IMR-90 (cell line): ENCODE measurements at regions not wholly inside any gene's neighbourhood (a gene's known extent, or its start where the extent isn't known, plus 50 kb on each side); places are given as distances from the start of the nearest gene placed in this dataset.

Source experiments
- ATAC-seq: fragments of 200-7000 bp; cut with Tn5 transposase; 2 replicates; pipeline ENCODE4 v1.9.1; 2020; ENCODE audit warnings: low read depth, mild to moderate bottlenecking, moderate library complexity
- BruUV-seq: library from RNA; stranded (reverse); fragments of 400-500 nt; replicated peaks from 2 replicates; lab custom pipeline; 2021; lab: Mats Ljungman, UMichigan
- CTCF ChIA-PET: fragments of 300-600 bp; formaldehyde crosslinking; extraction: SDS; loops from one replicate; lab custom pipeline; 2021; ENCODE audit warnings: antibody characterized with exemption; lab: Yijun Ruan, JAX
- POLR2A ChIA-PET: fragments of 300-600 bp; sonication (Branson Sonifier 250); formaldehyde crosslinking; loops from one replicate; lab custom pipeline; 2022; ENCODE audit warnings: antibody characterized with exemption; ENCODE audit not compliant: unreplicated experiment; lab: Charles Lee
- DNase-seq: peaks from one replicate; pipeline ENCODE4 v3.0.0; 2013
- H2AFZ ChIP-seq: replicated peaks from 2 replicates; pipeline ENCODE3; 2013; ENCODE audit warnings: low read length, mild to moderate bottlenecking; ENCODE audit not compliant: poor library complexity
- H2AK5ac ChIP-seq: 2 replicates; pipeline ENCODE4 v1.6.1; 2013; ENCODE audit warnings: low read depth, low read length, inconsistent platforms
- H2AK9ac ChIP-seq: replicated peaks from 2 replicates; pipeline ENCODE3; 2013; ENCODE audit warnings: mild to moderate bottlenecking, low read depth, low read length, moderate library complexity; ENCODE audit not compliant: poor library complexity
- H2BK120ac ChIP-seq: 2 replicates; pipeline ENCODE4 v1.6.1; 2013; ENCODE audit warnings: low read depth, low read length, inconsistent platforms
- H2BK15ac ChIP-seq: 3 replicates; pipeline ENCODE4 v1.6.1; 2013; ENCODE audit warnings: low read depth, low read length, inconsistent platforms
- H2BK20ac ChIP-seq: 2 replicates; pipeline ENCODE4 v1.6.1; 2013; ENCODE audit warnings: low read depth, mild to moderate bottlenecking, inconsistent platforms, low read length, moderate library complexity
- H2BK5ac ChIP-seq: 2 replicates; pipeline ENCODE4 v1.6.1; 2013; ENCODE audit warnings: mild to moderate bottlenecking, low read depth, low read length, inconsistent platforms; ENCODE audit not compliant: poor library complexity, severe bottlenecking
- H3K14ac ChIP-seq: replicated peaks from 2 replicates; pipeline ENCODE4 v1.6.1; 2013; ENCODE audit warnings: low read depth, low read length, inconsistent platforms
- H3K18ac ChIP-seq: 2 replicates; pipeline ENCODE4 v1.6.1; 2013; ENCODE audit warnings: low read depth, low read length, control low read depth
- H3K23ac ChIP-seq: 2 replicates; pipeline ENCODE4 v1.6.1; 2013; ENCODE audit warnings: low read depth, low read length, inconsistent platforms
- H3K27ac ChIP-seq: 2 replicates; pipeline ENCODE4 v1.5.1; 2013; ENCODE audit warnings: mild to moderate bottlenecking, control low read depth, low read length; ENCODE audit not compliant: insufficient read depth
- H3K27me3 ChIP-seq: 2 replicates; pipeline ENCODE4 v1.6.1; 2013; ENCODE audit warnings: low read length; ENCODE audit not compliant: control insufficient read depth, insufficient read depth
- H3K36me3 ChIP-seq: 2 replicates; pipeline ENCODE4 v1.6.1; 2013; ENCODE audit warnings: low read length, mixed read lengths; ENCODE audit not compliant: control insufficient read depth, insufficient read depth
- H3K4ac ChIP-seq: 2 replicates; pipeline ENCODE4 v1.6.1; 2013; ENCODE audit warnings: low read depth, low read length, inconsistent platforms
- H3K4me1 ChIP-seq: 2 replicates; pipeline ENCODE4 v1.6.1; 2013; ENCODE audit warnings: low read length, mixed read lengths; ENCODE audit not compliant: control insufficient read depth, insufficient read depth
- H3K4me2 ChIP-seq: 2 replicates; pipeline ENCODE4 v1.6.1; 2013; ENCODE audit warnings: low read depth, mild to moderate bottlenecking, control low read depth, low read length, moderate library complexity
- H3K4me3 ChIP-seq: 2 replicates; pipeline ENCODE4 v1.5.1; 2013; ENCODE audit warnings: low read depth, mild to moderate bottlenecking, control low read depth, low read length, moderate library complexity; ENCODE audit not compliant: insufficient read depth
- H3K56ac ChIP-seq: 2 replicates; pipeline ENCODE4 v1.6.1; 2013; ENCODE audit warnings: low read length, inconsistent platforms; ENCODE audit not compliant: insufficient read depth; ENCODE audit errors: extremely low read depth
- H3K79me1 ChIP-seq, 2 experiments: 2 replicates each; pipeline ENCODE4 v1.6.1; 2013; ENCODE audit warnings: low read length in 2 of 2, inconsistent platforms in 1 of 2, low read depth in 1 of 2
- H3K9ac ChIP-seq: 2 replicates; pipeline ENCODE4 v1.6.1; 2013; ENCODE audit warnings: low read depth, low read length, control low read depth
- H3K9me1 ChIP-seq: 2 replicates; pipeline ENCODE4 v1.6.1; 2013; ENCODE audit warnings: low read length, inconsistent platforms; ENCODE audit not compliant: insufficient read depth
- H3K9me3 ChIP-seq: 2 replicates; pipeline ENCODE4 v1.6.1; 2013; ENCODE audit warnings: low read length; ENCODE audit not compliant: control insufficient read depth, insufficient read depth
- H4K20me1 ChIP-seq: 2 replicates; pipeline ENCODE4 v1.6.1; 2013; ENCODE audit warnings: low read length, inconsistent platforms; ENCODE audit not compliant: insufficient read depth
- H4K5ac ChIP-seq: 2 replicates; pipeline ENCODE4 v1.6.1; 2013; ENCODE audit warnings: mild to moderate bottlenecking, low read depth, low read length, control low read depth
- H4K8ac ChIP-seq, 2 experiments: 2 replicates each; pipeline ENCODE4 v1.6.1; 2013; ENCODE audit warnings: low read depth in 2 of 2, low read length in 2 of 2, control low read depth in 1 of 2, inconsistent platforms in 1 of 2
- H4K91ac ChIP-seq: 2 replicates; pipeline ENCODE4 v1.6.1; 2013; ENCODE audit warnings: low read depth, low read length, inconsistent platforms; ENCODE audit not compliant: insufficient read depth
- BHLHE40 ChIP-seq: fragments of 150-350 bp; IDR thresholded peaks from 2 replicates; pipeline ENCODE4 v1.6.1; 2016; ENCODE audit warnings: mild to moderate bottlenecking, low read depth, low read length
- CHD1 ChIP-seq: IDR thresholded peaks from 2 replicates; pipeline ENCODE4 v1.6.1; 2012; ENCODE audit warnings: low read depth, low read length, improper control_type of control experiment
- FOS ChIP-seq: fragments of 150-350 bp; IDR thresholded peaks from 2 replicates; pipeline ENCODE4 v1.6.1; 2016; ENCODE audit warnings: low read depth, low read length
- MAFK ChIP-seq: IDR thresholded peaks from 2 replicates; pipeline ENCODE4 v1.6.1; 2012; ENCODE audit warnings: low read depth, low read length, improper control_type of control experiment
- NFE2L2 ChIP-seq: fragments of 150-350 bp; IDR thresholded peaks from 2 replicates; pipeline ENCODE4 v1.6.1; 2016; ENCODE audit warnings: low read depth, mild to moderate bottlenecking, low read length
- POLR2A ChIP-seq: IDR thresholded peaks from 2 replicates; pipeline ENCODE4 v1.6.1; 2012; ENCODE audit warnings: mild to moderate bottlenecking, low read depth, low read length
- RAD21 ChIP-seq: IDR thresholded peaks from 2 replicates; pipeline ENCODE4 v1.6.1; 2012; ENCODE audit warnings: low read length, improper control_type of control experiment
- RFX5 ChIP-seq: IDR thresholded peaks from 2 replicates; pipeline ENCODE4 v1.8.0; 2012; ENCODE audit warnings: low read depth, mild to moderate bottlenecking, low read length, moderate library complexity
- USF2 ChIP-seq: fragments of 150-350 bp; IDR thresholded peaks from 2 replicates; pipeline ENCODE4 v1.6.1; 2017; ENCODE audit warnings: mild to moderate bottlenecking, antibody characterized with exemption, low read length, low read depth
- WGBS, 2 experiments: methylation state at CpG; one replicate each; pipeline versions ENCODE4 v1.1.5 to v1.1.7; 2013; ENCODE audit warnings: missing lambda C conversion rate in 2 of 2; ENCODE audit not compliant: insufficient read length in 1 of 2; ENCODE audit errors: extremely low coverage in 2 of 2; 5-methylcytosine and 5-hydroxymethylcytosine counted together
- dilution Hi-C: fragments of 300-500 bp; cut with HindIII; formaldehyde crosslinking; loops from one replicate; pipeline ENCODE4 v1.14.3; 2018; ENCODE audit warnings: low sequenced_read_pairs; ENCODE audit not compliant: unreplicated experiment
- in situ Hi-C: fragments of 300-500 bp; cut with MboI; formaldehyde crosslinking; loops from 3 replicates; pipeline ENCODE4 v1.14.3; 2019; ENCODE audit warnings: low sequenced_read_pairs, inconsistent platforms, mixed read lengths
- intact Hi-C: fragments of 100-400 bp; cut with micrococcal nuclease; formaldehyde crosslinking; loops from 2 replicates; pipeline ENCODE4 v1.10.0; 2022

- Histone ChIP-seq H3K4ac (no peak overlapping the region), H4K8ac (no peak overlapping the region), H3K18ac (no peak overlapping the region), H3K9me1 (peaks cover 22% of the 10 kb centered on the region), H3K27ac (no peak overlapping the region), H3K14ac (no peak overlapping the region), H2AFZ (no peak overlapping the region), H3K9me3 (no peaks in the 10 kb centered on the region), H2BK20ac (peak overlapping the region; percentile 23; the same call in 1 of the 2 replicates), H4K91ac (no peak overlapping the region), H3K79me1 (no peaks in the 10 kb centered on the region), H3K4me1 (peaks cover 20% of the 10 kb centered on the region), H3K4me2 (no peak overlapping the region), H2AK9ac (no peak overlapping the region), H4K5ac (no peak overlapping the region), H2AK5ac (peak overlapping the region; percentile 44), H3K9ac (no peak overlapping the region), H3K56ac (no peak overlapping the region), H3K4me3 (no peak overlapping the region), H2BK15ac (0 out of 3 replicates have a peak overlapping the region, but pooled peaks have one; percentile 23), H4K20me1 (no peaks in the 10 kb centered on the region), H2BK120ac (peak overlapping the region; percentile 41; the same call in 1 of the 2 replicates), H2BK5ac (no peak overlapping the region), H3K36me3 (no peaks in the 10 kb centered on the region), H3K27me3 (no peaks in the 10 kb centered on the region), H3K23ac (no peak overlapping the region)
- BruUV-seq = no TSS peak
- TF ChIP-seq BHLHE40 (no peak), USF2 (no peak), POLR2A (no peak), FOS (no peak), NFE2L2 (no peak), RAD21 (no peak), RFX5 (no peak), CHD1 (no peak), MAFK (no peak)
- ATAC-seq = no peak
- intact Hi-C loops (loop anchor here (5.0 to 10.0 kb wide), 2 partner anchors 51 to 89 kb away; no protein-coding TSS in a partner anchor), dilution Hi-C loops (no loop called here), in situ Hi-C loops (no loop called here)
- POLR2A ChIA-PET = no interaction called here
- no peak for DNase-seq
- CTCF ChIA-PET = no interaction called here
- 100% methylated on average over 1 of the region's 11 CpGs; no CpG with 5 or more reads in 1 of the 2 experiments for WGBS, 2 experiments
Observed at GRCh38 chr17:72336026-72336803, 215.4 kb downstream of the SOX9 start.
